Kidney (tissue), 13 donors: ENCODE measurements at regions not wholly inside any gene's neighbourhood (a gene's known extent, or its start where the extent isn't known, plus 50 kb on each side); places are given as distances from the start of the nearest gene placed in this dataset.

ENCODE experiments used
- DNase-seq, 5 donors: peaks; one replicate each; pipeline ENCODE4 v3.0.0-alpha.2; 2013 to 2020
- FAIRE-seq: peaks from 2 replicates; lab custom pipeline; 2012; peaks lifted over from hg19 to GRCh38; lab: Jason Lieb, UNC
- H3K27ac ChIP-seq, 2 donors: one replicate each; pipeline ENCODE4 v1.7.0; 2013; ENCODE audit warnings: low read depth in 2 of 2, low read length in 2 of 2, inconsistent platforms in 1 of 2
- H3K27me3 ChIP-seq: one replicate; pipeline ENCODE4 v1.7.1; 2013; ENCODE audit warnings: low read length, inconsistent platforms; ENCODE audit not compliant: control insufficient read depth, insufficient read depth
- H3K36me3 ChIP-seq, 3 donors: one replicate each; pipeline versions ENCODE4 v1.7.0 to v1.7.1; 2013; ENCODE audit warnings: low read length in 3 of 3, control low read depth in 1 of 3, inconsistent platforms in 1 of 3; ENCODE audit not compliant: insufficient read depth in 3 of 3, control insufficient read depth in 2 of 3
- H3K4me1 ChIP-seq, 3 donors: one replicate each; pipeline versions ENCODE4 v1.7.0 to v1.7.1; 2013; ENCODE audit warnings: low read length in 3 of 3, inconsistent platforms in 1 of 3, low read depth in 1 of 3; ENCODE audit not compliant: control insufficient read depth in 2 of 3, insufficient read depth in 2 of 3
- H3K4me3 ChIP-seq, 3 donors: one replicate each; pipeline versions ENCODE4 v1.7.0 to v1.8.1; 2013; ENCODE audit warnings: low read length in 3 of 3, control low read depth in 1 of 3, inconsistent platforms in 1 of 3
- H3K9ac ChIP-seq, 3 donors: one replicate each; pipeline versions ENCODE4 v1.7.0 to v1.7.1; 2013; ENCODE audit warnings: low read length in 3 of 3, control low read depth in 1 of 3, inconsistent platforms in 1 of 3
- H3K9me3 ChIP-seq, 3 donors: one replicate each; pipeline versions ENCODE4 v1.7.0 to v1.7.1; 2013; ENCODE audit warnings: low read length in 3 of 3, control low read depth in 1 of 3, inconsistent platforms in 1 of 3; ENCODE audit not compliant: control insufficient read depth in 2 of 3, insufficient read depth in 1 of 3
- CTCF ChIP-seq: IDR thresholded peaks from 3 replicates; pipeline ENCODE4 v1.5.1; 2012; ENCODE audit warnings: mild to moderate bottlenecking, moderate library complexity, borderline replicate concordance; ENCODE audit not compliant: insufficient read depth; ENCODE audit errors: extremely low read depth
- intact Hi-C: fragments of 100-400 bp; cut with DNase I; formaldehyde crosslinking; loops from one replicate; pipeline ENCODE4 v1.11.1; 2022
- donor health status: control.
- donor health status: control.
- donor health status: control.
- donor health status: control.
- donor health status: control.
- donor health status: DM: yes; HTN: yes; CAD: no.
- donor health status: Normal renal cell carcinoma (clear cell type).

GRCh38 chr13:22707946-22708345, 472.8 kb upstream of the SGCG start:
- intact Hi-C loops: no loop called here
- Histone ChIP-seq H3K27ac (no peak overlapping the region), H3K36me3 (no peaks in the 10 kb centered on the region), H3K4me1 (no peaks in the 10 kb centered on the region), H3K9me3 (no peaks in the 10 kb centered on the region), H3K4me3 (no peak overlapping the region), H3K9ac (no peak overlapping the region), H3K27me3 (no peaks in the 10 kb centered on the region)
- no peak for TF ChIP-seq CTCF
- DNase-seq (peak in 1 of 5 donors; percentile 18), FAIRE-seq (no peak)

- Histone ChIP-seq H3K9me3 (no peaks in the 10 kb centered on the region), H3K27me3 (no peaks in the 10 kb centered on the region), H3K36me3 (no peaks in the 10 kb centered on the region), H3K4me3 (no peak overlapping the region), H3K9ac (no peak overlapping the region), H3K4me1 (no peaks in the 10 kb centered on the region), H3K27ac (no peak overlapping the region)
- TF ChIP-seq CTCF: no peak
- intact Hi-C loops: no loop called here
- FAIRE-seq (no peak), DNase-seq (peak in 1 of 5 donors; percentile 25)
Observed at GRCh38 chr13:22717036-22717435, 463.7 kb upstream of the SGCG start.

GRCh38 chr13:22726726-22727125, 454.1 kb upstream of the SGCG start:
- Histone ChIP-seq H3K9me3 (no peaks in the 10 kb centered on the region), H3K27ac (no peak overlapping the region), H3K36me3 (no peaks in the 10 kb centered on the region), H3K9ac (no peak overlapping the region), H3K4me1 (no peaks in the 10 kb centered on the region), H3K4me3 (no peak overlapping the region), H3K27me3 (no peaks in the 10 kb centered on the region)
- DNase-seq (peak in 1 of 5 donors; percentile 27), FAIRE-seq (no peak)
- intact Hi-C loops: no loop called here
- no peak for TF ChIP-seq CTCF
